PC-3 (cell line): ENCODE measurements at regions not wholly inside any gene's neighbourhood (a gene's known extent, or its start where the extent isn't known, plus 50 kb on each side); places are given as distances from the start of the nearest gene placed in this dataset.

Experiments
- ATAC-seq: fragments of 200-7000 bp; cut with Tn5 transposase; 2 replicates; pipeline ENCODE4 v1.9.1; 2020; ENCODE audit warnings: mild to moderate bottlenecking, moderate library complexity
- BruUV-seq: library from RNA; stranded (reverse); fragments of 400-500 nt; replicated peaks from 2 replicates; lab custom pipeline; 2021; lab: Mats Ljungman, UMichigan
- CTCF ChIA-PET: fragments of 300-600 bp; sonication (Branson Sonifier 250); formaldehyde crosslinking; loops from one replicate; lab custom pipeline; 2022; ENCODE audit warnings: antibody characterized with exemption; lab: Charles Lee
- POLR2A ChIA-PET: fragments of 300-600 bp; sonication (Branson Sonifier 250); formaldehyde crosslinking; loops from one replicate; lab custom pipeline; 2022; ENCODE audit warnings: antibody characterized with exemption; ENCODE audit not compliant: unreplicated experiment; lab: Charles Lee
- DNase-seq: peaks from one replicate; pipeline ENCODE4 v3.0.0-alpha.2; 2015
- H2AFZ ChIP-seq: fragments of 300-600 bp; sonication (generic); 2 replicates; pipeline ENCODE4 v1.6.0; 2016; ENCODE audit warnings: antibody characterized with exemption, low read length
- H3F3A ChIP-seq: fragments of 300-600 bp; sonication (generic); one replicate; pipeline ENCODE4 v1.6.0; 2017; ENCODE audit warnings: antibody characterized with exemption, low read length, control low read depth, mild to moderate bottlenecking; ENCODE audit not compliant: unreplicated experiment
- H3K27ac ChIP-seq: fragments of 300-600 bp; sonication (generic); 2 replicates; pipeline ENCODE4 v1.5.1; 2016; ENCODE audit warnings: mild to moderate bottlenecking, low read length
- H3K27me3 ChIP-seq: fragments of 300-600 bp; sonication (generic); 2 replicates; pipeline ENCODE4 v1.6.1; 2016; ENCODE audit warnings: low read length, mixed read lengths
- H3K36me3 ChIP-seq: fragments of 300-600 bp; sonication (generic); 2 replicates; pipeline ENCODE4 v1.6.1; 2016; ENCODE audit warnings: low read depth, mixed run types, low read length, mixed read lengths
- H3K4me1 ChIP-seq: fragments of 300-600 bp; sonication (generic); 2 replicates; pipeline ENCODE4 v1.5.1; 2016; ENCODE audit warnings: low read length; ENCODE audit not compliant: insufficient read depth
- H3K4me2 ChIP-seq: fragments of 300-600 bp; sonication (generic); 2 replicates; pipeline ENCODE4 v1.6.0; 2016; ENCODE audit warnings: low read length
- H3K4me3 ChIP-seq: fragments of 300-600 bp; sonication (generic); 2 replicates; pipeline ENCODE4 v1.5.1; 2016; ENCODE audit warnings: mild to moderate bottlenecking, low read length, mixed read lengths
- H3K79me2 ChIP-seq: fragments of 300-600 bp; sonication (generic); 2 replicates; pipeline ENCODE4 v1.6.1; 2017; ENCODE audit warnings: low read length, mixed read lengths
- H3K9ac ChIP-seq: fragments of 300-600 bp; sonication (generic); 2 replicates; pipeline ENCODE4 v1.6.0; 2016; ENCODE audit warnings: mild to moderate bottlenecking, low read length
- H3K9me2 ChIP-seq: fragments of 300-600 bp; sonication (generic); replicated peaks from 2 replicates; pipeline ENCODE4 v1.6.1; 2016; ENCODE audit warnings: mixed run types, low read length, mixed read lengths
- H3K9me3 ChIP-seq: fragments of 300-600 bp; sonication (generic); 2 replicates; pipeline ENCODE4 v1.6.1; 2016; ENCODE audit warnings: low read length, mixed read lengths
- H4K20me1 ChIP-seq: fragments of 300-600 bp; sonication (generic); 2 replicates; pipeline ENCODE4 v1.6.1; 2016; ENCODE audit warnings: low read length, mixed read lengths
- EZH2 ChIP-seq: fragments of 300-600 bp; sonication (generic); IDR thresholded peaks from one replicate; pipeline ENCODE4 v1.6.1; 2017; ENCODE audit warnings: antibody characterized with exemption, mild to moderate bottlenecking, low read length; ENCODE audit not compliant: unreplicated experiment
- EZH2phosphoT487 ChIP-seq: fragments of 300-600 bp; sonication (generic); IDR thresholded peaks from 2 replicates; pipeline ENCODE4 v1.6.1; 2018; ENCODE audit warnings: mild to moderate bottlenecking, antibody characterized with exemption, low read length, borderline replicate concordance
- intact Hi-C: fragments of 100-400 bp; cut with micrococcal nuclease; formaldehyde crosslinking; loops from 2 replicates; pipeline ENCODE4 v1.9.0; 2023
- TF ChIP-seq, protein P1 (sequence below): fragments of 300-600 bp; sonication (generic); conservative IDR thresholded peaks from 2 replicates; pipeline ENCODE4 v1.5.1; 2017; ENCODE audit warnings: antibody characterized with exemption, low read depth, mild to moderate bottlenecking, low read length

DNA sequence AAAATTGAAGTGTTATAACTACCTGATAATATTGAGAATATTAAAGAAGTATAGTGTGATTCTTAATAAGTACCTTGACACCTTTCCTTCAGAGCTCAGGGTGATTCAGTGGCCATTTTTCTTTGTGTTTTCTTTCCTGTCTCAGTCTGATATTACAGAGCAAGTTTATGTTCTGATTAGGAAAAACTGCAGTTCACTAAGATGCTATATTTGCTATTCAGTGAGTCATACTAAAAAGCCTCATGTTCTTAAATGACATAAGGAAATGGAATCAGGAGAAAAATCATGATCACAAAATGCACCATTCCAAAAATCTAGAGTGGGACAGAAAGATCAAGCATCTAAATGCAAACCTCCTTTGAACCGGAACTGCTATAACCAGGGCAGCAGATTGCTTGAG is 390.6 kb upstream of the ATP2B1 start:
- no peaks in the 10 kb centered on the region for H3K9me3 ChIP-seq
- peak overlapping the region; percentile 30 for H3K4me2 ChIP-seq
- no peaks in the 10 kb centered on the region for H3K36me3 ChIP-seq
- DNase-seq = peak; percentile 77
- H2AFZ ChIP-seq = peak overlapping the region; percentile 23
- intact Hi-C loops = no loop called here
- H3K27me3 ChIP-seq = no peaks in the 10 kb centered on the region
- TF ChIP-seq EZH2phosphoT487 (no peak), EZH2 (no peak)
- TF ChIP-seq, protein P1, sequence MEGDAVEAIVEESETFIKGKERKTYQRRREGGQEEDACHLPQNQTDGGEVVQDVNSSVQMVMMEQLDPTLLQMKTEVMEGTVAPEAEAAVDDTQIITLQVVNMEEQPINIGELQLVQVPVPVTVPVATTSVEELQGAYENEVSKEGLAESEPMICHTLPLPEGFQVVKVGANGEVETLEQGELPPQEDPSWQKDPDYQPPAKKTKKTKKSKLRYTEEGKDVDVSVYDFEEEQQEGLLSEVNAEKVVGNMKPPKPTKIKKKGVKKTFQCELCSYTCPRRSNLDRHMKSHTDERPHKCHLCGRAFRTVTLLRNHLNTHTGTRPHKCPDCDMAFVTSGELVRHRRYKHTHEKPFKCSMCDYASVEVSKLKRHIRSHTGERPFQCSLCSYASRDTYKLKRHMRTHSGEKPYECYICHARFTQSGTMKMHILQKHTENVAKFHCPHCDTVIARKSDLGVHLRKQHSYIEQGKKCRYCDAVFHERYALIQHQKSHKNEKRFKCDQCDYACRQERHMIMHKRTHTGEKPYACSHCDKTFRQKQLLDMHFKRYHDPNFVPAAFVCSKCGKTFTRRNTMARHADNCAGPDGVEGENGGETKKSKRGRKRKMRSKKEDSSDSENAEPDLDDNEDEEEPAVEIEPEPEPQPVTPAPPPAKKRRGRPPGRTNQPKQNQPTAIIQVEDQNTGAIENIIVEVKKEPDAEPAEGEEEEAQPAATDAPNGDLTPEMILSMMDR = no peak
- H3K79me2 ChIP-seq = no peaks in the 10 kb centered on the region
- H3K9me2 ChIP-seq = no peaks in the 10 kb centered on the region
- peak overlapping the region; percentile 76 for H3K27ac ChIP-seq
- peaks cover 28% of the 10 kb centered on the region for H3K4me1 ChIP-seq
- peak overlapping the region; percentile 46 for H3K9ac ChIP-seq
- no peaks in the 10 kb centered on the region for H3F3A ChIP-seq
- ChIA-PET CTCF (interaction anchor here (0.6 kb wide), 1 partner anchor 147 kb away, joined by 6 read pairs; no protein-coding TSS in a partner anchor), POLR2A (no interaction called here)
- peak; percentile 77 for ATAC-seq
- no TSS peak for BruUV-seq
- no peaks in the 10 kb centered on the region for H4K20me1 ChIP-seq
- H3K4me3 ChIP-seq = no peak overlapping the region

DNA sequence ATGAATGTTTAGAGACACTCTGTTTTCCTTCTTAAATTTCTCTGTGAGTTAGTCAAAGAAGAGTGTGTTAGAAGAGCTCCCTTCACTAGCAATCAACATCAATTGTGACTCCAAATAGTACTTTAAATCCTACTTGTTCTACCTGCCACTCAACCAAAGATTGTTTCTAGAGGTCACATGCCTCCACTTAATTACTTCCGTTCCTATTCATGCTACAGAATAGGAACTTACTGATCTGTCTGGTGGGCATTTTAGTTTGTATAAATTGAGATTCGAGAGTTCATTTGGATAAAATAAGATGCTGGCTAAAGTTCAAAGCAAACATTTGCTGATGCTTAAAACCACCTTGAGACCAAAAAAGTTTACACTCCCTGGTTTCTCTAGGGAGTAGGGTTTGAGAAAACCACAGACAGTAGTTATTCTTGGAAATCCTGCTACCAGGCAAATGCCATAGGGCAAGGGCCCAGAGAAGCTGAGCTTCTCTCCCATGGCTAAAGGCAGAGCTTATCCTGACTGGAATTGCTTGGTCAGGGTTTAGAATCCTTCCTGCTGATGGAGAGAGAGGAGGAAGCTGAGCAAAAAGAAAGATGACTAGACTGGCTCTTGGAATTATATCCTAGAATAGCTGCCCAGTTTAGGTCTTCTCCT is 389.6 kb upstream of the ATP2B1 start:
- POLR2A ChIA-PET = no interaction called here
- Histone ChIP-seq H3K27ac (peak overlapping the region; percentile 76), H4K20me1 (no peaks in the 10 kb centered on the region), H3K4me1 (peaks cover 28% of the 10 kb centered on the region), H3K36me3 (no peaks in the 10 kb centered on the region), H3K9ac (peak overlapping the region; percentile 46; the same call in 1 of the 2 replicates), H3K9me2 (no peaks in the 10 kb centered on the region), H3K9me3 (no peaks in the 10 kb centered on the region), H3F3A (no peaks in the 10 kb centered on the region), H3K4me2 (no peak overlapping the region), H3K4me3 (no peak overlapping the region), H3K79me2 (no peaks in the 10 kb centered on the region), H2AFZ (no peak overlapping the region), H3K27me3 (no peaks in the 10 kb centered on the region)
- intact Hi-C loops = no loop called here
- BruUV-seq = no TSS peak
- no peak for ATAC-seq
- CTCF ChIA-PET = no interaction called here
- TF ChIP-seq, protein P1 = no peak
- TF ChIP-seq EZH2 (no peak), EZH2phosphoT487 (no peak)
- no peak for DNase-seq

DNA sequence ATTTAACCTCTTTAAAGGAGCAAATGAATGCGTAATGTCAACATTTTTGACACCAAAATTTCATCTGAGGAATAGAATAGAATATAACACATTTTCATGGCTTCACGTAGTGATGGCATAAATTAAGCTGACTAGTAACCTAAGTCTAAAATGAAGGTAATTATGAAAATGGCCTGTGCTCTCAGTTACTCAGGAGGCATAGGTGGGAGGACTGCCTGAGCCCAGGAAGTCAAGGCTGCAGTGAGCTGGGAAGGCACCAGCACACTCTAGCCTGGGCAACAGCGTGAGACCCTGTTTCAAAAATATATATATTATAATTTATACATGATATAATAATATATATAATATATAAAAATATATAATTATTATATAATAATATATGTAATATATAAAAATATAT is 383.2 kb upstream of the ATP2B1 start:
- H3K9me2 ChIP-seq = no peaks in the 10 kb centered on the region
- H3F3A ChIP-seq = peaks cover 8% of the 10 kb centered on the region
- no peaks in the 10 kb centered on the region for H3K36me3 ChIP-seq
- peak overlapping the region; percentile 42; the same call in 1 of the 2 replicates for H2AFZ ChIP-seq
- no peak for DNase-seq
- H3K4me2 ChIP-seq = peak overlapping the region; percentile 79
- POLR2A ChIA-PET = no interaction called here
- H3K9me3 ChIP-seq = no peaks in the 10 kb centered on the region
- no peaks in the 10 kb centered on the region for H3K79me2 ChIP-seq
- CTCF ChIA-PET = no interaction called here
- no peaks in the 10 kb centered on the region for H4K20me1 ChIP-seq
- H3K9ac ChIP-seq = peak overlapping the region; percentile 70
- H3K4me1 ChIP-seq = peaks cover 19% of the 10 kb centered on the region
- 0 out of 2 replicates have a peak overlapping the region, but pooled peaks have one; percentile 19 for H3K4me3 ChIP-seq
- intact Hi-C loops = loop anchor here (2.0 to 5.0 kb wide), 3 partner anchors 143 to 315 kb away; no protein-coding TSS in a partner anchor
- no peak for TF ChIP-seq EZH2phosphoT487
- no peak for TF ChIP-seq EZH2
- TF ChIP-seq, protein P1 = no peak
- no peaks in the 10 kb centered on the region for H3K27me3 ChIP-seq
- ATAC-seq = no peak
- peak overlapping the region; percentile 98 for H3K27ac ChIP-seq
- no TSS peak for BruUV-seq
